HG02759 (cell line): ENCODE measurements at regions not wholly inside any gene's neighbourhood (a gene's known extent, or its start where the extent isn't known, plus 50 kb on each side); places are given as distances from the start of the nearest gene placed in this dataset.
"Not testable (repeated sequence)": the region's sequence is repeated elsewhere in the genome, so short reads cannot be mapped to it uniquely, and the experiment has no call there.

ENCODE experiments used
- ATAC-seq: cut with Tn5 transposase; IDR thresholded peaks from one replicate; pipeline ENCODE4 v1.9.1; 2021; ENCODE audit warnings: mild to moderate bottlenecking, moderate library complexity; ENCODE audit not compliant: unreplicated experiment

GRCh38 chr2:241981076-241981700, 111.7 kb downstream of the RTP5 start:
- no peak for ATAC-seq

- ATAC-seq: no peak
Observed at GRCh38 chr2:241982706-241983570, 113.4 kb downstream of the RTP5 start.

GRCh38 chr2:241983571-241984270, 114.2 kb downstream of the RTP5 start:
- no peak for ATAC-seq

GRCh38 chr2:241984271-241984655, 114.7 kb downstream of the RTP5 start:
- no peak for ATAC-seq

GRCh38 chr2:241984658-241985057, 115.1 kb downstream of the RTP5 start:
- ATAC-seq: no peak

GRCh38 chr2:241985161-241985985, 115.8 kb downstream of the RTP5 start:
- ATAC-seq: not testable (repeated sequence)

GRCh38 chr2:241985986-241986329, 116.4 kb downstream of the RTP5 start:
- no peak for ATAC-seq

- no peak for ATAC-seq
Observed at GRCh38 chr2:241986836-241987641, 117.5 kb downstream of the RTP5 start.

- ATAC-seq: no peak
Observed at GRCh38 chr2:241987726-241988125, 118.2 kb downstream of the RTP5 start.

- ATAC-seq: no peak
Observed at GRCh38 chr2:241988146-241988545, 118.6 kb downstream of the RTP5 start.

GRCh38 chr2:241989074-241989473, 119.5 kb downstream of the RTP5 start:
- ATAC-seq: no peak

- no peak for ATAC-seq
Observed at GRCh38 chr2:241990466-241990865, 120.9 kb downstream of the RTP5 start.

GRCh38 chr2:241991299-241991698, 121.8 kb downstream of the RTP5 start:
- no peak for ATAC-seq

GRCh38 chr2:241992753-241993152, 123.2 kb downstream of the RTP5 start:
- no peak for ATAC-seq

GRCh38 chr2:241993386-241994005, 124.0 kb downstream of the RTP5 start:
- ATAC-seq: no peak

- no peak for ATAC-seq
Observed at GRCh38 chr2:241994086-241994485, 124.6 kb downstream of the RTP5 start.

- ATAC-seq: no peak
Observed at GRCh38 chr2:241994556-241995213, 125.2 kb downstream of the RTP5 start.

- no peak for ATAC-seq
Observed at GRCh38 chr2:241996100-241996499, 126.6 kb downstream of the RTP5 start.

GRCh38 chr2:241997017-241997416, 127.5 kb downstream of the RTP5 start:
- ATAC-seq: no peak
